ENCODE measurements at regions not wholly inside any gene's neighbourhood (a gene's known extent, or its start where the extent isn't known, plus 50 kb on each side); places are given as distances from the start of the nearest gene placed in this dataset.

- TF ChIP-seq, protein P1, sequence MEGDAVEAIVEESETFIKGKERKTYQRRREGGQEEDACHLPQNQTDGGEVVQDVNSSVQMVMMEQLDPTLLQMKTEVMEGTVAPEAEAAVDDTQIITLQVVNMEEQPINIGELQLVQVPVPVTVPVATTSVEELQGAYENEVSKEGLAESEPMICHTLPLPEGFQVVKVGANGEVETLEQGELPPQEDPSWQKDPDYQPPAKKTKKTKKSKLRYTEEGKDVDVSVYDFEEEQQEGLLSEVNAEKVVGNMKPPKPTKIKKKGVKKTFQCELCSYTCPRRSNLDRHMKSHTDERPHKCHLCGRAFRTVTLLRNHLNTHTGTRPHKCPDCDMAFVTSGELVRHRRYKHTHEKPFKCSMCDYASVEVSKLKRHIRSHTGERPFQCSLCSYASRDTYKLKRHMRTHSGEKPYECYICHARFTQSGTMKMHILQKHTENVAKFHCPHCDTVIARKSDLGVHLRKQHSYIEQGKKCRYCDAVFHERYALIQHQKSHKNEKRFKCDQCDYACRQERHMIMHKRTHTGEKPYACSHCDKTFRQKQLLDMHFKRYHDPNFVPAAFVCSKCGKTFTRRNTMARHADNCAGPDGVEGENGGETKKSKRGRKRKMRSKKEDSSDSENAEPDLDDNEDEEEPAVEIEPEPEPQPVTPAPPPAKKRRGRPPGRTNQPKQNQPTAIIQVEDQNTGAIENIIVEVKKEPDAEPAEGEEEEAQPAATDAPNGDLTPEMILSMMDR (IDR thresholded peaks at IDR 0.05): no peak
- no peak for TF ChIP-seq EP300 (IDR thresholded peaks at IDR 0.05)
Measured at GRCh38 chr2:129880309-129880708, 99.2 kb upstream of the RAB6C start.

Measured in gastroesophageal sphincter (tissue), 3 donors.